ENCODE measurements at regions not wholly inside any gene's neighbourhood (a gene's known extent, or its start where the extent isn't known, plus 50 kb on each side); places are given as distances from the start of the nearest gene placed in this dataset.

DNA sequence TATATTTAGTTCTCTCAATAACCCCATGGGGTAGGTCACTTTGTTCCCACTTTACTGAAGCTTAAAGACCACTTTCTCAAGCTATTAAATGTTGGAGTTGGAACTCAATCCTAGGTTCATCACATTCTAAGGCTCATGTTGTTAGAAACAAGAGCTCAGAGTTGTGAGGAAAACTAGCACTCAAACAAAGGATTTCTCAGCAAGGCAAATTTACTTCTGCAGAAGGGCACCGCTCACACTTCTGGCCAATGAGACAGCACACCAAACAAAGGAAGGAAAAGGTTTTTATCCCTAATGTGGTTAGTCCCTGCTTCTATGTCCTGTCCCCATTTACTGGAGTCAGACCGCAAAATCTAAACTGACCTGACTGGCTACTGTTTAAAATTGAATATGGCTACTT, 214.6 kb upstream of the PHF14 start:
- TF ChIP-seq, protein P1, sequence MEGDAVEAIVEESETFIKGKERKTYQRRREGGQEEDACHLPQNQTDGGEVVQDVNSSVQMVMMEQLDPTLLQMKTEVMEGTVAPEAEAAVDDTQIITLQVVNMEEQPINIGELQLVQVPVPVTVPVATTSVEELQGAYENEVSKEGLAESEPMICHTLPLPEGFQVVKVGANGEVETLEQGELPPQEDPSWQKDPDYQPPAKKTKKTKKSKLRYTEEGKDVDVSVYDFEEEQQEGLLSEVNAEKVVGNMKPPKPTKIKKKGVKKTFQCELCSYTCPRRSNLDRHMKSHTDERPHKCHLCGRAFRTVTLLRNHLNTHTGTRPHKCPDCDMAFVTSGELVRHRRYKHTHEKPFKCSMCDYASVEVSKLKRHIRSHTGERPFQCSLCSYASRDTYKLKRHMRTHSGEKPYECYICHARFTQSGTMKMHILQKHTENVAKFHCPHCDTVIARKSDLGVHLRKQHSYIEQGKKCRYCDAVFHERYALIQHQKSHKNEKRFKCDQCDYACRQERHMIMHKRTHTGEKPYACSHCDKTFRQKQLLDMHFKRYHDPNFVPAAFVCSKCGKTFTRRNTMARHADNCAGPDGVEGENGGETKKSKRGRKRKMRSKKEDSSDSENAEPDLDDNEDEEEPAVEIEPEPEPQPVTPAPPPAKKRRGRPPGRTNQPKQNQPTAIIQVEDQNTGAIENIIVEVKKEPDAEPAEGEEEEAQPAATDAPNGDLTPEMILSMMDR (IDR thresholded peaks at IDR 0.05), result no peak
- TF ChIP-seq POLR2A (IDR thresholded peaks at IDR 0.05) (no peak), POLR2AphosphoS5 (IDR thresholded peaks at IDR 0.05) (no peak), EP300 (IDR thresholded peaks at IDR 0.05) (no peak)

Measured in sigmoid colon (tissue), 4 donors.